GM06990 (cell line): ENCODE measurements at regions not wholly inside any gene's neighbourhood (a gene's known extent, or its start where the extent isn't known, plus 50 kb on each side); places are given as distances from the start of the nearest gene placed in this dataset.

Experiments used
- DNase-seq: peaks from one replicate; pipeline ENCODE4 v3.0.0-alpha.2; 2011; ENCODE audit not compliant: insufficient read length; ENCODE audit errors: extremely low read depth
- H3K27me3 ChIP-seq: replicated peaks from 2 replicates; pipeline ENCODE4 v1.6.0; 2011; ENCODE audit warnings: low read length; ENCODE audit not compliant: control insufficient read depth, insufficient read depth
- H3K36me3 ChIP-seq: 2 replicates; pipeline ENCODE4 v1.5.1; 2011; ENCODE audit warnings: low read length; ENCODE audit not compliant: control insufficient read depth, insufficient read depth
- H3K4me3 ChIP-seq: replicated peaks from 2 replicates; pipeline ENCODE4 v1.5.1; 2011; ENCODE audit warnings: low read depth, mild to moderate bottlenecking, control low read depth, low read length
- CTCF ChIP-seq: IDR thresholded peaks from 2 replicates; pipeline ENCODE4 v1.5.1; 2011; ENCODE audit warnings: low read length, control low read depth, mild to moderate bottlenecking, inconsistent platforms; ENCODE audit not compliant: insufficient read depth, poor library complexity, severe bottlenecking

- TF ChIP-seq CTCF: no peak
- H3K36me3 ChIP-seq: no peaks in the 10 kb centered on the region
- DNase-seq: no peak
- H3K27me3 ChIP-seq: no peaks in the 10 kb centered on the region
- no peak overlapping the region for H3K4me3 ChIP-seq
Measured at GRCh38 chr2:189302274-189302948, 122.8 kb upstream of the COL5A2 start.

- Histone ChIP-seq H3K36me3 (no peaks in the 10 kb centered on the region), H3K27me3 (no peaks in the 10 kb centered on the region), H3K4me3 (no peak overlapping the region)
- TF ChIP-seq CTCF: no peak
- DNase-seq: no peak
Measured at GRCh38 chr2:189304360-189304759, 124.8 kb upstream of the COL5A2 start.

DNA sequence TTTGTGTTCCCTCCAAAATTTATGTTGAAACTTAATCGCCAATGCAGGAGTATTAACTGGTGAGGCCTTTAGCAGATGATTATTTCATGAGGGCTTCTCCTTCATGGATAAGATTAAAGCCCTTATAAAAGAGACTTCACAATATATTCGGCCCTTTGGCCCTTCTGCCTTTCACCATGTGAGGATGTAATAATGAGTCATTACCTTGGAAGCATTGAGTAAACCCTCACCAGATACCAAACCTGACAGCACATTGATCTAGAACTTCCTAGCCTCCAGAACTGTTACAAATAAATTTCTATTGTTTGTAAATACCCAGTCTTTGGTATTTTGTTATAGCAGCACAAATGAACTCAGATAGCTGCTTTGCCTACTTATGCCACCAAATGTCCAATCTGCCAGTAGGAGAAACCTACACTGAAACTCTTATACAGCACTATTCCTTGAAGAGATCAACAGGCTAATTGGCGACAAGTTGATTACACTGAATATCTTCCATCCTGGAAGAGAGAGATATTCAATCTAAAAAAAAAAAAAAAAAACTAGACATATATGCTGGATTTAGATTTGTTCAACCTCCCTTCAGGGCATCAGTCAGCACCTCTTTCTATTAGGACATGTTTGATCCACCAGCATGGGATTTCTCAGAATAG is 125.9 kb upstream of the COL5A2 start:
- no peak for TF ChIP-seq CTCF
- Histone ChIP-seq H3K27me3 (no peaks in the 10 kb centered on the region), H3K36me3 (no peaks in the 10 kb centered on the region), H3K4me3 (no peak overlapping the region)
- DNase-seq: no peak

GRCh38 chr2:189306525-189306924 is 127.0 kb upstream of the COL5A2 start:
- TF ChIP-seq CTCF: no peak
- Histone ChIP-seq H3K4me3 (no peak overlapping the region), H3K36me3 (no peaks in the 10 kb centered on the region)

GRCh38 chr2:189308056-189308790 is 128.7 kb upstream of the COL5A2 start:
- no peak for DNase-seq
- TF ChIP-seq CTCF: no peak

More at GRCh38 chr2:189306525-189306924, 127.0 kb upstream of the COL5A2 start:
- no peaks in the 10 kb centered on the region for H3K27me3 ChIP-seq
- no peak for DNase-seq

More at GRCh38 chr2:189308056-189308790, 128.7 kb upstream of the COL5A2 start:
- Histone ChIP-seq H3K4me3 (no peak overlapping the region), H3K36me3 (no peaks in the 10 kb centered on the region), H3K27me3 (no peaks in the 10 kb centered on the region)
